Liver (tissue), 3 donors: ENCODE measurements at regions not wholly inside any gene's neighbourhood (a gene's known extent, or its start where the extent isn't known, plus 50 kb on each side); places are given as distances from the start of the nearest gene placed in this dataset.

Experiments used
- GABPA ChIP-seq, 2 donors: IDR thresholded peaks in 1 of 2; conservative IDR thresholded peaks in 1 of 2; 2 replicates each; pipeline ENCODE4 v1.6.1; 2016; ENCODE audit warnings: antibody characterized with exemption in 2 of 2, mild to moderate bottlenecking in 1 of 2, moderate library complexity in 1 of 2
- JUND ChIP-seq, 2 donors: IDR thresholded peaks; 2 replicates each; pipeline ENCODE4 v1.6.1; 2016; ENCODE audit warnings: antibody characterized with exemption in 2 of 2
- YY1 ChIP-seq: IDR thresholded peaks from 2 replicates; pipeline ENCODE4 v1.6.1; 2016; ENCODE audit warnings: antibody characterized with exemption, mild to moderate bottlenecking
- TF ChIP-seq, protein P1 (sequence below): fragments of 150-350 bp; IDR thresholded peaks from 2 replicates; pipeline ENCODE4 v1.5.1; 2017; ENCODE audit warnings: improper control_type of control experiment, low read depth, low read length; ENCODE audit not compliant: missing input control
- TF ChIP-seq, protein P2 (sequence below): IDR thresholded peaks from 2 replicates; pipeline ENCODE4 v1.6.1; 2016; ENCODE audit warnings: antibody characterized with exemption
- TF ChIP-seq, protein P3 (sequence below): IDR thresholded peaks from 2 replicates; pipeline ENCODE4 v1.6.1; 2016; ENCODE audit warnings: antibody characterized with exemption, mild to moderate bottlenecking
- TF ChIP-seq, protein P4 (sequence below): IDR thresholded peaks from 2 replicates; pipeline ENCODE4 v1.6.1; 2016; ENCODE audit warnings: antibody characterized with exemption
- donor health status: healthy.
- donor health status: healthy.

DNA sequence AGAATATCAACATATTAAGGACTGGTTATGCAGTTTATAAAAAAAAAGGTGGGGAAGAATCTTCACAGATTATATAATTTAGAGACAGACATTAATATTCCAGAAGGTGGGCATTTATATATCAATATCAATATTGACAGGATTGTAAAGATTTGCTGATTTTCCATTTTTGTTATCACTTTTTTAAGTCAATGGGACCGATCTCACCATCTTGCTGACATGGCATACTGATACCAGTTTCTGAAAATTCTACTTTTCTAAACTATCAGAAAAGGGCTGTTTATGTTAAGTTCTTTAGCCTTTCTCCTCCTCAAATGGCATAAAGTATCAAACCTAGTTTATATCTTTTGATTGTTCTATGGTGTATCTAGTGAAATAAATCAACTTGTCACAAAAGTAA lies 344.1 kb upstream of the SOX5 start:
- TF ChIP-seq YY1 (no peak), JUND (IDR thresholded peaks at IDR 0.05) (no peak), GABPA (IDR thresholded peaks at IDR 0.05 in 1 of 2, conservative IDR thresholded peaks at IDR 0.05 in 1 of 2) (no peak)
- TF ChIP-seq, protein P1, sequence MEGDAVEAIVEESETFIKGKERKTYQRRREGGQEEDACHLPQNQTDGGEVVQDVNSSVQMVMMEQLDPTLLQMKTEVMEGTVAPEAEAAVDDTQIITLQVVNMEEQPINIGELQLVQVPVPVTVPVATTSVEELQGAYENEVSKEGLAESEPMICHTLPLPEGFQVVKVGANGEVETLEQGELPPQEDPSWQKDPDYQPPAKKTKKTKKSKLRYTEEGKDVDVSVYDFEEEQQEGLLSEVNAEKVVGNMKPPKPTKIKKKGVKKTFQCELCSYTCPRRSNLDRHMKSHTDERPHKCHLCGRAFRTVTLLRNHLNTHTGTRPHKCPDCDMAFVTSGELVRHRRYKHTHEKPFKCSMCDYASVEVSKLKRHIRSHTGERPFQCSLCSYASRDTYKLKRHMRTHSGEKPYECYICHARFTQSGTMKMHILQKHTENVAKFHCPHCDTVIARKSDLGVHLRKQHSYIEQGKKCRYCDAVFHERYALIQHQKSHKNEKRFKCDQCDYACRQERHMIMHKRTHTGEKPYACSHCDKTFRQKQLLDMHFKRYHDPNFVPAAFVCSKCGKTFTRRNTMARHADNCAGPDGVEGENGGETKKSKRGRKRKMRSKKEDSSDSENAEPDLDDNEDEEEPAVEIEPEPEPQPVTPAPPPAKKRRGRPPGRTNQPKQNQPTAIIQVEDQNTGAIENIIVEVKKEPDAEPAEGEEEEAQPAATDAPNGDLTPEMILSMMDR = no peak
- TF ChIP-seq, protein P2, sequence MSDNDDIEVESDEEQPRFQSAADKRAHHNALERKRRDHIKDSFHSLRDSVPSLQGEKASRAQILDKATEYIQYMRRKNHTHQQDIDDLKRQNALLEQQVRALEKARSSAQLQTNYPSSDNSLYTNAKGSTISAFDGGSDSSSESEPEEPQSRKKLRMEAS = no peak
- TF ChIP-seq, protein P3, sequence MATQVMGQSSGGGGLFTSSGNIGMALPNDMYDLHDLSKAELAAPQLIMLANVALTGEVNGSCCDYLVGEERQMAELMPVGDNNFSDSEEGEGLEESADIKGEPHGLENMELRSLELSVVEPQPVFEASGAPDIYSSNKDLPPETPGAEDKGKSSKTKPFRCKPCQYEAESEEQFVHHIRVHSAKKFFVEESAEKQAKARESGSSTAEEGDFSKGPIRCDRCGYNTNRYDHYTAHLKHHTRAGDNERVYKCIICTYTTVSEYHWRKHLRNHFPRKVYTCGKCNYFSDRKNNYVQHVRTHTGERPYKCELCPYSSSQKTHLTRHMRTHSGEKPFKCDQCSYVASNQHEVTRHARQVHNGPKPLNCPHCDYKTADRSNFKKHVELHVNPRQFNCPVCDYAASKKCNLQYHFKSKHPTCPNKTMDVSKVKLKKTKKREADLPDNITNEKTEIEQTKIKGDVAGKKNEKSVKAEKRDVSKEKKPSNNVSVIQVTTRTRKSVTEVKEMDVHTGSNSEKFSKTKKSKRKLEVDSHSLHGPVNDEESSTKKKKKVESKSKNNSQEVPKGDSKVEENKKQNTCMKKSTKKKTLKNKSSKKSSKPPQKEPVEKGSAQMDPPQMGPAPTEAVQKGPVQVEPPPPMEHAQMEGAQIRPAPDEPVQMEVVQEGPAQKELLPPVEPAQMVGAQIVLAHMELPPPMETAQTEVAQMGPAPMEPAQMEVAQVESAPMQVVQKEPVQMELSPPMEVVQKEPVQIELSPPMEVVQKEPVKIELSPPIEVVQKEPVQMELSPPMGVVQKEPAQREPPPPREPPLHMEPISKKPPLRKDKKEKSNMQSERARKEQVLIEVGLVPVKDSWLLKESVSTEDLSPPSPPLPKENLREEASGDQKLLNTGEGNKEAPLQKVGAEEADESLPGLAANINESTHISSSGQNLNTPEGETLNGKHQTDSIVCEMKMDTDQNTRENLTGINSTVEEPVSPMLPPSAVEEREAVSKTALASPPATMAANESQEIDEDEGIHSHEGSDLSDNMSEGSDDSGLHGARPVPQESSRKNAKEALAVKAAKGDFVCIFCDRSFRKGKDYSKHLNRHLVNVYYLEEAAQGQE = no peak
- TF ChIP-seq, protein P4, sequence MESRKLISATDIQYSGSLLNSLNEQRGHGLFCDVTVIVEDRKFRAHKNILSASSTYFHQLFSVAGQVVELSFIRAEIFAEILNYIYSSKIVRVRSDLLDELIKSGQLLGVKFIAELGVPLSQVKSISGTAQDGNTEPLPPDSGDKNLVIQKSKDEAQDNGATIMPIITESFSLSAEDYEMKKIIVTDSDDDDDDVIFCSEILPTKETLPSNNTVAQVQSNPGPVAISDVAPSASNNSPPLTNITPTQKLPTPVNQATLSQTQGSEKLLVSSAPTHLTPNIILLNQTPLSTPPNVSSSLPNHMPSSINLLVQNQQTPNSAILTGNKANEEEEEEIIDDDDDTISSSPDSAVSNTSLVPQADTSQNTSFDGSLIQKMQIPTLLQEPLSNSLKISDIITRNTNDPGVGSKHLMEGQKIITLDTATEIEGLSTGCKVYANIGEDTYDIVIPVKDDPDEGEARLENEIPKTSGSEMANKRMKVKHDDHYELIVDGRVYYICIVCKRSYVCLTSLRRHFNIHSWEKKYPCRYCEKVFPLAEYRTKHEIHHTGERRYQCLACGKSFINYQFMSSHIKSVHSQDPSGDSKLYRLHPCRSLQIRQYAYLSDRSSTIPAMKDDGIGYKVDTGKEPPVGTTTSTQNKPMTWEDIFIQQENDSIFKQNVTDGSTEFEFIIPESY = no peak
